Prostate gland (tissue), 2 donors: ENCODE measurements at regions not wholly inside any gene's neighbourhood (a gene's known extent, or its start where the extent isn't known, plus 50 kb on each side); places are given as distances from the start of the nearest gene placed in this dataset.
"Not testable (repeated sequence)": the region's sequence is repeated elsewhere in the genome, so short reads cannot be mapped to it uniquely, and the experiment has no call there.

ENCODE experiments used
- DNase-seq: peaks from one replicate; pipeline ENCODE4 v3.0.0-alpha.2; 2019; ENCODE audit warnings: low spot score
- H3K27ac ChIP-seq, 2 donors: fragments of 200-600 bp; sonication (generic); 2 replicates each; pipeline ENCODE4 v1.5.1; 2017 to 2019
- H3K27me3 ChIP-seq: fragments of 200-600 bp; sonication (generic); replicated peaks from 2 replicates; pipeline ENCODE4 v1.5.1; 2019; ENCODE audit not compliant: insufficient read depth
- H3K36me3 ChIP-seq, 2 donors: fragments of 200-600 bp; sonication (generic); 1 replicate in 1 of 2; 2 replicates in 1 of 2; pipeline versions ENCODE4 v1.5.1 to v1.8.1; 2017 to 2019
- H3K4me1 ChIP-seq: fragments of 200-600 bp; sonication (generic); replicated peaks from 2 replicates; pipeline ENCODE4 v1.5.1; 2019
- H3K4me3 ChIP-seq, 2 donors: fragments of 200-600 bp; sonication (generic); 2 replicates each; pipeline ENCODE4 v1.5.1; 2017 to 2019
- H3K9me3 ChIP-seq: fragments of 200-600 bp; sonication (generic); 2 replicates; pipeline ENCODE4 v1.5.1; 2017
- CTCF ChIP-seq, 4 experiments: fragments of 200-600 bp in 2 of 4; fragments of 450-650 bp in 2 of 4; sonication (generic) in 2 of 4; IDR thresholded peaks; 1 replicate in 3 of 4; 2 replicates in 1 of 4; pipeline ENCODE4 v1.5.1; 2016 to 2019; ENCODE audit warnings: antibody characterized with exemption in 4 of 4, mild to moderate bottlenecking in 2 of 4, moderate library complexity in 2 of 4
- POLR2A ChIP-seq: fragments of 450-650 bp; IDR thresholded peaks from one replicate; pipeline ENCODE4 v1.6.1; 2016; ENCODE audit warnings: antibody characterized with exemption, mild to moderate bottlenecking
- POLR2AphosphoS5 ChIP-seq: sonication (generic); formaldehyde crosslinking; IDR thresholded peaks from one replicate; pipeline ENCODE4 v1.6.1; 2017; ENCODE audit warnings: antibody characterized with exemption
- WGBS: methylation state at CpG from one replicate; pipeline ENCODE4 v1.1.5; 2018; 5-methylcytosine and 5-hydroxymethylcytosine counted together
- intact Hi-C: fragments of 100-400 bp; cut with DNase I; formaldehyde crosslinking; loops from one replicate; pipeline ENCODE4 v1.14.2; 2022

- no peak for DNase-seq
- Histone ChIP-seq H3K27ac (no peak overlapping the region), H3K4me1 (no peaks in the 10 kb centered on the region), H3K36me3 (no peaks in the 10 kb centered on the region), H3K9me3 (no peaks in the 10 kb centered on the region), H3K27me3 (no peaks in the 10 kb centered on the region), H3K4me3 (no peak overlapping the region)
- TF ChIP-seq POLR2A (no peak), CTCF (IDR thresholded peaks at IDR 0.05) (no peak), POLR2AphosphoS5 (no peak)
- WGBS: 75% methylated on average over 12 of the region's 13 CpGs
- intact Hi-C loops: no loop called here
Measured at GRCh38 chr1:29591601-29592260, 355.4 kb downstream of the PTPRU start.

GRCh38 chr1:29590583-29591565, 354.6 kb downstream of the PTPRU start:
- H3K4me3 ChIP-seq: no peak overlapping the region
- WGBS: 61% methylated on average over 10 of the region's 10 CpGs
- H3K36me3 ChIP-seq: no peaks in the 10 kb centered on the region
- no peak for TF ChIP-seq POLR2AphosphoS5
- no peak for TF ChIP-seq POLR2A
- TF ChIP-seq CTCF (IDR thresholded peaks at IDR 0.05): no peak
- intact Hi-C loops: no loop called here
- H3K9me3 ChIP-seq: no peaks in the 10 kb centered on the region
- no peaks in the 10 kb centered on the region for H3K4me1 ChIP-seq
- no peak for DNase-seq
- no peak overlapping the region for H3K27ac ChIP-seq
- H3K27me3 ChIP-seq: no peaks in the 10 kb centered on the region

- WGBS: 94% methylated on average over 3 of the region's 3 CpGs
- H3K4me1 ChIP-seq, H3K36me3 ChIP-seq, intact Hi-C loops, H3K27ac ChIP-seq, H3K4me3 ChIP-seq, H3K27me3 ChIP-seq, DNase-seq, H3K9me3 ChIP-seq: not testable (repeated sequence)
Measured at GRCh38 chr1:29589716-29590115, 353.4 kb downstream of the PTPRU start.

GRCh38 chr1:29586991-29587745, 350.8 kb downstream of the PTPRU start:
- Histone ChIP-seq H3K36me3 (no peaks in the 10 kb centered on the region), H3K9me3 (no peaks in the 10 kb centered on the region), H3K27me3 (no peaks in the 10 kb centered on the region), H3K4me1 (no peaks in the 10 kb centered on the region), H3K4me3 (no peak overlapping the region), H3K27ac (no peak overlapping the region)
- 82% methylated on average over 3 of the region's 4 CpGs for WGBS
- TF ChIP-seq CTCF (IDR thresholded peaks at IDR 0.05) (no peak), POLR2AphosphoS5 (no peak), POLR2A (no peak)
- intact Hi-C loops: no loop called here
- DNase-seq: no peak

GRCh38 chr1:29586215-29586614, 349.9 kb downstream of the PTPRU start:
- no peak overlapping the region for H3K4me3 ChIP-seq
- no peak for DNase-seq
- TF ChIP-seq POLR2AphosphoS5: no peak
- no peak for TF ChIP-seq CTCF (IDR thresholded peaks at IDR 0.05)
- TF ChIP-seq POLR2A: no peak
- H3K9me3 ChIP-seq: no peaks in the 10 kb centered on the region
- intact Hi-C loops: no loop called here
- no peak overlapping the region for H3K27ac ChIP-seq
- no peaks in the 10 kb centered on the region for H3K4me1 ChIP-seq
- no peaks in the 10 kb centered on the region for H3K27me3 ChIP-seq
- 87% methylated on average over 5 of the region's 5 CpGs for WGBS
- no peaks in the 10 kb centered on the region for H3K36me3 ChIP-seq
